Suppressor macrophage (primary cell): ENCODE measurements at regions not wholly inside any gene's neighbourhood (a gene's known extent, or its start where the extent isn't known, plus 50 kb on each side); places are given as distances from the start of the nearest gene placed in this dataset.

Experiments
- DNase-seq, 4 experiments: peaks; one replicate each; pipeline ENCODE4 v3.0.0-alpha.2; 2020 to 2022

DNA sequence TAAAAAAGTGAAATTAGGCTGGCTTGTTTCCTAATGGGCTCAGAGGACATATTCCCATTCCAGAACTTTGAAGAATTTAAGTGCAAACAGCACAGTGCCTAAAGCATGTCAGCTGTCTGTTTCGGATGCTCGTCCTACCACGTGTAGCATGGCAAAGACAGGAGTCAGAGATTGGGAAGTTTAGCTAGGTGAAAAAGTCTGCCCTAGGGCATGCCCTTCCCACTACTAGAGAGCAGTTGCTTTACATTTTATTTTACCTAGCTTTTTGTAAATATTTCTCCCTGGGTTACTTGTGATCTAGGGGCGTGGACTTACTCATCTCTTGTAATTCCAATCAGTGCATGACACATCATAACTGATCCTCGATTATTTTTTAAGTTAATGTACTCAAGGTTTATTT lies 111.1 kb downstream of the LMO4 start:
- no peak for DNase-seq

DNA sequence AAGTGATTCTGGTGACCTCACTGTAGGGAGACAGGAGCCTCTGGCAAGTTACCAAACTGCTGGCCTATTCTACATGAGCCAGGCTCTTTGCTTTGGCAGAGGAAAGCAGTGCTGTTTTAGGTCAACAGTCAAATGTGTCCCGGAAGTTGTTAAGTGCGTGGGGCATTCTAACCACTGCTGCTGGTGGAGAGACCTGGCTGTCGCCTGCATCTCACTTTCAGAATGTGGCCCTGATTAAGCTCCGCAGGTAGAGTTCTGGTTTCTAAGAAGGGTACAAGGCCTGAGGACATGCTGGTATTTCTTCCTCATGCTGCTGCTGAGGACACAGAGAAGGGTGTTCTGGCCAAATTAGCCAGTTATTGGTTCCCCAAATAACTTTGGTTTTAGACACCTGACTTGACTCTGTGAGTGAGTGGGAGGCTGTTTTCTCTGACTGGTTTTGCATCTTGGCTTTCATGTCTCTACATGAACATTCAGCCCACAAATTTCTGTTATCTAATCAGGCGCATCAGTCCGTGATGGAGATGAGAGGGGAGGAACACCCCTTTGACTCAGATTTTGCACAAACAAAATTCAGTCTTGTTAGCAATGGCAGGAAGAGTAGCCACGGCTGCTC lies 120.8 kb downstream of the LMO4 start:
- DNase-seq: no peak

DNA sequence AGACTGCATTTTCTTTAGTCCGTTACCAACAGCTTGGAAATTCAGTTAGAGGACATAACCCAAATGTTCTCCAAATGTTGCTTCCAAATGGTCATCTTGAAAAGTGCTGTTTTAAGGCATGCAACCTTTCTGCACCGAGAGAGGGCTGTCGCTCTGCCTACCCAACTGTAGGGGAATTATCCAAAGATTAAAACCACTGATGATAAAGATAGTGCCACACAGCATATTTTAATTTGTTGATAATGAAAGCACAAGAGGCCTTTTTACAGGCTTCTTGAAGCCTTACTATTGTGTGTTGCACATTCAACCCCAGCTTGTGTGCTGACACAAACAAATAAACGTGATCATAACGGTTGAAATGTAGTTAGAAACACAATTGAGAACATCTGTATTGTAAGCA lies 121.5 kb downstream of the LMO4 start:
- DNase-seq: no peak

DNA sequence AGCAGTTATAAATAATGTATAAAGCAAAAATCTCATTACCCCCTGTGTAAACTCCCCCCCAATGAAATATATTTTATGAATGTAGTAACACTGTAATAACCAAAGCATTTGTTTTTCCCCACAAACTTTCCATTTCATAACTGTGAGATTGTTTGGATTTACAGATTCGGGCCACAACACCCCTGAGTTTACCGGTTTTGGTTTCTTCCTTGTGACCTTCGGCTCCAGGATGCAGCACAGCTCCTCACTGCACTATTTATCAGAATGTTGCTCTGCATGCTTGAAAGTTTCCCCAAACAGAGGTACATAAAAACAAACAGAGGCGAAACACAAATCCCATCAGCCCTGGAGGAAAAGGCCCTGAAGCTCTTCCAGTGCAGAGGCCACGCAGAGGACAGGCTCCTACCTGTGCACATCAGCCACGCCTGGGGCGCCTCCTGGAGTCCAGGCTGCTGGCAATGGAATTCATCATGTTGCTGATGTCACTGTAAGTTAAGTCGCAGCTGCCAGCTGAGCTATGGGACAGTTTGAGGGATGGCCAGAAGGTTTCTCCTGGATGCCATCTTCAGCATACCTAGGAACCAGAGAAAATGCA lies 122.0 kb downstream of the LMO4 start:
- DNase-seq: no peak

DNA sequence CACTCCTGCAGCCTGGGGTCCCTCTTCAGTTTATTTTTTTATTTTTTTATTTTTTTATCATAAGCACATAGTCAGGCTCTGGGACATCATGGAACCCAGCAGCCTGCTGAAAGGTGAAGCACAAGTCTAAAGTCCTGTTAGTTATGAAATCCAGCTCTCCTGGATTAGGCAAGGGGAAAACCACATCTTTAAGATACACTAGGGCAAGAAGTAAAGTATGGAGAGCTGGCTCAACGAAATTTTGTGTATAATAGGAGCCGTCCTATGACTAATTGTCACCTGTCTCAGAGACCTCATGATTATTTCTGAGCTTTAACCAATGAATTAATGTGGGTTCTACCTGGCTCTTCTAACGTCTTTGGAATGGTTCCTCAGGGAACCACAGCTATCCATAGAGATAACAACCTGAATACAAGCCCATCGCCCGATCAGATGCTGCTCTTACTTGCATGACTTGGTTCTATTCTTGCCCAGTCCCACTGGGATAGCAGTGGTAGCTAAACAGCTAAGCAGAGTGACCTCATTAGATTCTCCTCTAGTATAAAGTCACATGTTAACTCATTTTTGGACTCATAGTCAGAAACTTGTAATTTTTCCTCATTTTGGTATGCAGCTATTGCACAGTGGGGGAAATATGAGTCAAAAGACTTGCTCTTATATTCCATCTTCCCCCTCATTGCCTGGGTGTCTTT lies 122.7 kb downstream of the LMO4 start:
- DNase-seq: no peak

DNA sequence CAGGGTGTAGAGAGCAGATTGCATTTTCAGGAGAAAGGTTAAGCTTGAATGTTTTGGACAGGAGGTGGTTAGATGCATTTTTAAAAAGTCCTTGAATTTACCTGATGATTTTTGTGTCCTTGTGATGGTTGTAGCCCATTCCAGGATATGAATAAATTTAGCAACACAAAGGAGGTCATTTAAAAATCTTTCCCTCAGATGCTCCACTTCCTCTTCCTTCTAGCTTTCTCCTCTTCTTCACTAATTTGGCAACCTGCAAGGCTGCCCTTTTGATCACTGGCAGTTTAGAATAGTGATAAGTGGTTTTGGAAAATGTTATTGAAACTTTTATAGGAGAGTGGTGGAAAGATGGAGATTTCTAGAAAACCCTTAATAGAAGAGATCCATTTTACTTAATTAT lies 124.0 kb downstream of the LMO4 start:
- DNase-seq: no peak

DNA sequence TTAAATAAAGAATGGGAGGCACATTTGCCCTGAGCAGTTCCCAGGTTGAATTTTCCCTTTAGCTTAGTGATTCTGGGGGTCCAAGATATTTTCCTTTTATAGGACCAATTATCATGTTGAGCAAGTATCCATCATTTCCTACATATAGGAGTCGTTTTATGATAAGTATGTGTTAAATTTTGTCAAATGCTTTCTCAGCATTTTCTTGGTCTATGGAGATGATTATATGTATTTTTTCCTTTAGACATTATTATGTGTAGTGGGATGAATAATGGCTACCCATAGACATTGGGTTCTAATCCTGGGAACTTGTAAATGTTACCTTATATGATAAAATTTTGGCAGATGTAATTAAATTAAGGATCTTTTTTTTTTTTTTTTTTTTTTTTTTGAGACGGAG lies 128.7 kb downstream of the LMO4 start:
- DNase-seq: no peak

DNA sequence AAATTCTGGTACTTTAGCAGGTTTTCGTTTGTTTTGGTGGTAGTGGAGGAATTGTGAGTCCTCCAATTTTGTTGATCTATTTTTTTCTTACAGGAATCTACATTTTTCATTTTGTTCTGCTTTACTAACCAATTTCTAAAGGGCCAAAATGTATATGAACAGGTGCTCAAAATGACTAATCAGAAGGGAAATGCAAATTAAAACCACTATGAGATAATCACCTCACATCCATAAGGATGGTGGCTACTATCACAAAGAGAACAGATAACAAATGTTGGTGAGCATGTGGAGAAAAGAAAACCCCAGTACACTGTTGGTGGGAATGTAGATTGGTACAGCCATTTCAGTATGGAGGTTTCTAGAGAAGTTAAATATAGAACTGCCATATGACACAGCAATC lies 134.2 kb downstream of the LMO4 start:
- no peak for DNase-seq

DNA sequence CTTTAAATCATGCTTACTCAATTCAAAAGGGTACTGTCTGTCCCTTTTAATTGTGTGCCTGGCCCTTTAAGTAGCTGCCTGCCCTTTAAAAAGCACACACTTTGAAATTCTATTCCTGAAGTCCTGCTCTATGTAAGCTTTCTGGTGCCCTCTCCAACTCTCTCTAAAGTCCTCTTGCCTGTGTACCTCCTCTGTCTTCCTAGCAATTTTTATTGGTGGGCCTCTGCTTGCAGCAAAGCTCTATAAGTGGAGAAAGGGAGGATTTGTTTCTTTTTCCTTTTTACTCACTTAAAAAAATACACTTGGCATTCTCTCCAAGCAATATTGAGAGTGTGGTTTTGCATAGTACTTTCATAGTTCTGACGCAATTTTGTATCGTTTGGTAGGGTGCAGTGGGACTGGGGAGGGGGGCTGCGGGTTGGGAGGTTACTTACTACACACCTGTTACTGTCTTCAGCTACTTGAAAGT lies 135.4 kb downstream of the LMO4 start:
- DNase-seq: no peak

DNA sequence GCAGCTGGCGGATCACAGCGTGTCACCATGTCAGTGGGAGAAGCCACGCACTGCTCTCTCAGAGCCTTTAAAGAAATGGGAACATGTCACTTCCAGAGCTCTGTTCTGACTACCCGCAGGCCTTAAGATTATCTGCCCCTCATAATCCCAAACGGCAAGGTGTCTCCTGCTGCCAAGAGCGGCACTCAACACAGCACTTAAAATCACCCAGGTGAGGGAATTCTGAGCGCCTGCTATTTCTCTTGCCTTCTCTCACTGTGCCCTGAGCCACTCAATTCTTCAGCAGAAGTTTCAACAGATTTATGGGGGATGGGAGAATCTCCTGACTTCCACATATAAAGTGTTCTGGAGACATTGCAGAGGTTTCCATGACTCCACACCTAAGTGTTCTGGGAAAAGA lies 137.9 kb downstream of the LMO4 start:
- DNase-seq: no peak

DNA sequence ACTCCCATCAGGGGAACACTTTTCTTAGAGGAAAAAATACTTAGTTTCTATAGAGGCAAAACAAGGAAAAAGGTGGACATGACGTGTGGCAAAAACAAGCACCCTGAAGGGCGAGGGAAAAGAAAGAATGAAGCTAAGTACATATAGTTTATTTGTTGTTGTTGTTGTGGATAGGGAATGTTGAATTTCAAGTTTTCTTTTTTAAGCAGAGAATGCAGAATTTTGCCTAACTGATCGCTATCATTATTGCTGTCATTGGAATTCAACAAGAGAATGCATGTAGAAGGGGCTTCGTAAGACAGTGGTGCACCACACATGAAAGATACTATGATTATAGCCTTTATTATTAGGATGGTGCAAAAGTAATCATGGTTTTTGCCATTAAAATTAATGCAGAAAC lies 144.0 kb downstream of the LMO4 start:
- no peak for DNase-seq

DNA sequence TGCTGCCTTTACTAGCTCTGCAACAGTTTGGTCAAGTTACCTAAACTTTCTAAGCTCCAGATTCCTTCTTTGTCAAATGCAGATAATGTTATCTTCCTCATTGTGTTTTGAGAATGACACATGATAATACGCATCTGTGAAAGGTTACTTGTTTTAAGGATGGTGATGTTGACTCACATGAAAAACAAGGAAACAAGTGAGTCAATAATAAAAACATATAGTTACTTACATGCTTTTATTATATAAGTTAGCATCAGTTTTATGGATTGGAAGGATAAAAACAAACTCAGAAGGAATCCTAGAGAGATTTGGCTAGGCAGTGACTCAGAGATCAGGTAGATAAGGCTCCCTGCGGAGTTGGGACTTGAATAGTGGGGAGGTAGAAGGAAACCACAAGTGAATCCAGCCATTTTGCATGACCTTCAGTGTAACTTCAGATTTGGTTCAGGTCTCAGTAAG lies 144.6 kb downstream of the LMO4 start:
- DNase-seq: no peak

DNA sequence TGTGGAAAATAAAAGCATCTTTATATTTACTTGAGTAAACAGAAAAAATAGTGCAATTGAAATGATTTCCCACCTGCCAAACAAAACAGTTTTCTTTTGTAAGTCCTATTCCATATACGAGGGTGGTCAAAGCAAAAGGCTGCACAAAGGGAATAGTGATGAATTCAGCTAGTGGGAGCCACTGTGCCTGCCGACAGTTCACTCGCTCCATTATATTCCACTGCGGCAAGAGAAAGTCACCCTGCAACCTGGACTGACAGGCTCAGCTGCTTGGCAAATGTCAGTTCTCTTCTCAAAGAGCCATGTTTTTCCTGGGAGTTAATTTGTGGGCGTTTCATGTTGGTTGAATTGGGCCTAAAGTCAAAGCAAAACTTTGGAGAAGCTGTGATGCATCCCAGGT lies 145.4 kb downstream of the LMO4 start:
- DNase-seq: no peak

DNA sequence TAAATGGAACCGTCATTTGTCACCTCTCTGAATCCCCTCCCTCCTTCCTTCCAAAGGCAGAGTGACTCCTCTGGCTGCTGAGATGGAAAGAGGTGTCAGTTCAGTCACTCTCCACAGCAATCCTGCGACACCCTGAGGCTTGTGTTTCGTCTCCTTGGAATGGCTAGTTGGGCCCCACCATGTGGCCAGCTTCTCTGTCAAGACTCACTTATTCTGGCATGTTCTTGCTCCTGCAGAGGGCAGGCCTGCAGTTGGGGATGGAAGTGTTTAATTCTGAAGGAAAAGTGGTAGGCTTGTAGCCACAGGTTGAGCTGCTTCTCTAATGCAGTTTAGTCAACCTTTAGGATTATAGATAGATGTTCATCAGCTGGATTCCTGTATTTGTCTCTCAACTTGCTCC lies 149.6 kb downstream of the LMO4 start:
- no peak for DNase-seq

DNA sequence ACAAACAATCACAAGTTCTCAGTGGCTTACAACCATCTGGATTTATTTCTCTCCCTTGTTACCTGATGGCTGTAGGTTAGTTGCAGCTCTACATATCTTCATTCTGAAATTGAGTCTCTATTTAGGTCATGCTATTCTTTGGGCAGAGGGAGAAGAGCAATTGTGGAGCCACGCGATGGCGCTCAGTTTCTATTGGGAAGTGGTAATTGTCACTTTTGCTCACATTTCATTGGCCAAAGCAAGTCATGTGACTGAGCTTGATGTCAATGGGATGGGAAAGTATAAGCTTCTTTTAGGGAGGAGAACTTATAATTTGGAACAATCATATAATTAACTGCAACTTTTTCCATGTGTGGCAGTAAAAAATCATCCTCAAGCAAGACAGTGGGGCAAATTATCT lies 166.5 kb downstream of the LMO4 start:
- DNase-seq: no peak

DNA sequence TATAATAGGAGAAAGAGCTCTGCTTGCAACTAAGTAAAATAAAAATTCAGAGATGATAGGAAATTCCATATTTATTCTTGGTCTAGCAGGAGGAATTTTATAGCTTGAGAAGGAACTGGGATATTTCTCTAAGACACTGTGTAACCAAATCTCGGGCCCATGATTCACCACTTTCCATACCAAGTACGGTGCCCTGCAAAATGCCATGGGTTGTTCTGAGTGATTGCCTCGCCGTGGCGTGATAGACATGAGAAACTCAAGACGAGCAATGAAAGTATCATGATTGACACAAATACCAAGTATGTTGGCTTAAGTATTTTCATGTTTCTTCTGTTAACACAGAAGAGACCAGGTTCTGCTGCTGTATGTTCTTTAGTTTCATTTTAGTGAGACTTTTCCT lies 167.2 kb downstream of the LMO4 start:
- no peak for DNase-seq

DNA sequence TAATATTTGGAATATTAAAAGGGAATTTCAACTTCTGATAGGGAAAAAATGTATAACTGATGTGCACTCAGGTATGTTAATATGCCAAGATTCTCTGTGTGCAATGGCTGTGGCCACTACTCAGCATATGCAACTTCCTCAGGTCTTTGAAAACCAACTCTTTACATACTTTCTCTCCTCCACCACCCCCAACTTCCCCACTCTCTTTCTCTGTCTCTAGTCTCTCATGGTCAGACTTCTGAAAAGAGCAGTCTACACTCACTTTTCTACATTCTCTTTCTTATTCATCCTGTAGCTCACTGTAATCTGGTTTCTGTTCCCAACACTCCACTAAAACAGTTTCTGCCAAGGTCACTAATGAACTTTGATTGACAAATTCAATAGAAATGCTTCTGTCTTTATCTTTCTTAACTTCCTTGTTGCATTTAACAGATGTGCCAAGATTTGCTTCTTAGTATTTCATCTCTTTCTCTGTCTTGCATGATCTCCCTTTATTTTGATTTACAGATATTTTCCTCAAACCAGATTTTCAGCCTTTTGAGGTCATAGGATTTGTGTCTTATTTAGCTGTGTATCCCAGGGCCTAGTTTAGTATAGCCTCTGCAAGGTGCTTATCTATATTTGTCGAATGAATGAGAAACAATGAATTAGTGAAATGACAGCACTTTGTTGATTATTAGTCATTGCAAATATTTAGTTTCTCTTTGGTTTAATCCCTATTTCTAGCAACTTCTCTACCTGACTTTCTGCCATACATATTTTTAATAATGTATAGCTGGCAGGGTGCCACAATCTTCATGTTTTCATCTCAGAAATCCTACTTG lies 168.9 kb downstream of the LMO4 start:
- no peak for DNase-seq

DNA sequence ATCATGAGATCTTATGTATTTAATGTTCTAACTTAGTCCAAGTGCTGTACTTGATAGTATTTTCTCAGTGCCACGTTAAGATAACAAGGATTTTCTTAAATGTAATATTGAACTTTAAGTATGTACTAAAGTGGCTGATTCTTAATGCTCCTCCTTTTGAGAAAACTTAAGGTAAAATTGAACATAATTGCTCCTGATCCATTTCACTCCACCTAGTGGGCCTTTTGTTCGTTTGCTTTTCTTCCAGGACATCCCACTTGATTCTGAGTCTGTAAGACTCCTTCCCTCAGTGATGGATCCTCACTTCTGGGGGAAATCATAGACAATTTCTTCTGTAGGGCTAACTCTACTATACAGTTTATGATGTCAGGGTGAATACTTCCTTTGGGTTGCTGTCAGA lies 173.1 kb downstream of the LMO4 start:
- no peak for DNase-seq

DNA sequence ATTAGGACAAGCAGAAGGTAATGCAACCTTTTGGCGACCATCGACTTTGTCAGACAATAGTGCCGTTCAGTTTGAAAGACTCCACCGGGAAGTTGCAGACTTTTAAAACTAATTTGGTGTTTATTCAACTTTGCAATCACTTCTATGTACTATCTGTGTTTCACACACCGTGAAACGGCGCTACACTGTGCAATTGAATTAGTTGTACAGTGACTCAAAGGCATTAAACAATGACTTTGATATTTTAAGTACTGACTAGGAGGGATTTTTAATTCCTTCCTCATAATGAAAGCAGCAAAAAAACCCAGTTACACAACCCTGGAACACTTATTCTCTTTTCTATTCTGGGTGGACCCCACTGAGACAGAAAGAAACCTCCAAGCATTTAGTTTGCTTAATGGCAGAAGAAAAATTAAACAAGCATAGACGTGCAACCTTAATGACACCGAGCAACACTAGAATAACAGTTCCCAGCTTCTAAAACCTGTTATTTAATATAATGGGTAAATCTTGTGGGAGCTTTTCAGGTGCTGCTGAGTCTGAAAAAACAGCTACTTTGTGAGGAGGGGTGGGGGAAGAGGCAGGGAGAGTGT lies 176.8 kb downstream of the LMO4 start:
- no peak for DNase-seq

DNA sequence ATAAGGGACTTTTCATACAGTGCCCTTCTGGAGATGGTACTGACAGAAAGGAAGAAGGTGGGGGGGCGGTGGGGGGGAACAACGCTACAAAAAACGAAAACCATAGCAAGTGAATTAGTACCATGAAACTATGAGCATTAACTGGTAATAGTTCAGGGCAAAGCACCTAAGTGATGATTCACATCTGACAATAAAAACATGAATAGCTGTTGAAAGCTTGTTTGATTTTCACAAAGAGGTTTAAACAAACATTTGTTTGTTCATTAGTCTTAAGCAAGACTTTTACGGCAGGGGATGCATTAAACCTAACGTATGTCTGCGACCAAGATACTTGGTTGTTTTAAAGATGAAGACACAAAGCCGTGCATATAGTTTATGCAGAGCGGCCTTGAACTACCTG lies 177.5 kb downstream of the LMO4 start:
- no peak for DNase-seq

DNA sequence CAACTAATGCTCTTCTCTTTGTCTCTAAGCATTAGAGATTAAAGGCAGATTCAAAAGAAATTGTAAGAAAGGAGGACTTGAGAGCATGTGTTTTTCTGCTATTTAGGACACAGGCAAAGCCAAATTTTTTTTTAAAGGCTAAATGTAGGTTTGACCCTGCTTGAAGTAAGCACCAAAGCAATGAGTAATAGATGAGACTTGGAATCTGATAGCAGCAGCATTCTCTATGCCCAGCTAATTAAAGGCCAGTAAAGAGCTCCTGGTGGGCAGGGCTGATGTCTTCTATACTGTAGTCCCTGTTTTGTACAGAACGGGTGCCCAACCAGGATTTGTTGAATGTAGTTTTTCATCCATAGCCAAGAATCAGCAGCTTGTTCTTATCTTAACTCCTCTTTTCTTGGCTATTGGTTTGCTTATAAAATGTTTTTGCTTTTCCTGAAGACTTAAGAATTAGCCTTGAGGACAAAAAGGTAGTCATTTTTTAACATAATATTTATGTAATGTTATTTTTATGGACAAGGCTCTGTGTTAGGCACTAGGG lies 179.6 kb downstream of the LMO4 start:
- no peak for DNase-seq

DNA sequence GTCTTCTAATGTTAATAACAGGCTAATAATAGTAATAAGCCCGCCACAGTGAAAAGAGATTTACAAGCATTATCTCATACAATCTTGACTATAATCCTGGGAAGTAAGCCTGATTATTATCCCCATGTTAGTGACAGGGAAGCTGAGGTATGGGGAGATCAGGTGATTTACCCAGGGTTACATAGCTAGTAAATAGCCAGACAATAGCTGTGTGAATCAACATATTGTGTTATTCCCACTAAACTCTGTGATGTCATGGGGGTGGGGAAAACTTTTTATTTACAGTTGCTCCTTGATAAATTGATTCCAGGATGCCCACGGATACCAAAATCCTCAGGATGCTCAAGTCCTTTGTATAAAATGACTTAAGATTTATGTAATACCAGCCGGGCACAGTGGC lies 181.9 kb downstream of the LMO4 start:
- DNase-seq: no peak

DNA sequence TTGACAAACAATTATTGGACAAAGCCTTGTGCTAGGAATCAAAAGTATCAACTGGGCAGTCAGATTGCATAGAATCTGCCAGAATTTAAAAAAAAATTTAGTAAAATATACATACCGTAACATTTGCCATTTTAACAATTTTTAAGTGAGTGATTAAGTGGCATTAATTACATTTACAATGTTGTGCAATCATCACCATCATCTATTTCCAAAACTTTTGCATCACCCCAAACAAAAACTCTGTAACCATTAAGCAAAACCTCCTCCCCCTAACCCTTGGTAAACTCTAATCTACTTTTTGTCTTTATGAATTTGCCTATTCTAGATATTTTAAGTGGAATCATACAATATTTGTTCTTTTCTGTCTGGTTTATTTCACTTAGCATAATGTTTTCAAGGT lies 182.8 kb downstream of the LMO4 start:
- DNase-seq: no peak
